GM18858 (cell line): ENCODE measurements at regions not wholly inside any gene's neighbourhood (a gene's known extent, or its start where the extent isn't known, plus 50 kb on each side); places are given as distances from the start of the nearest gene placed in this dataset.
A peak's percentile ranks its signal among the peaks of the same experiment; 100 is the strongest.
"Not testable (repeated sequence)": the region's sequence is repeated elsewhere in the genome, so short reads cannot be mapped to it uniquely, and the experiment has no call there.

Experiments used
- ATAC-seq: cut with Tn5 transposase; IDR thresholded peaks from one replicate; pipeline ENCODE4 v1.9.1; 2021; ENCODE audit not compliant: unreplicated experiment

GRCh38 chr3:110436209-110436608 is 635.4 kb upstream of the NECTIN3 start:
- ATAC-seq = no peak

- ATAC-seq = not testable (repeated sequence)
Observed at GRCh38 chr3:110440066-110440653, 631.5 kb upstream of the NECTIN3 start.

- ATAC-seq = no peak
Observed at GRCh38 chr3:110454066-110454465, 617.5 kb upstream of the NECTIN3 start.

DNA sequence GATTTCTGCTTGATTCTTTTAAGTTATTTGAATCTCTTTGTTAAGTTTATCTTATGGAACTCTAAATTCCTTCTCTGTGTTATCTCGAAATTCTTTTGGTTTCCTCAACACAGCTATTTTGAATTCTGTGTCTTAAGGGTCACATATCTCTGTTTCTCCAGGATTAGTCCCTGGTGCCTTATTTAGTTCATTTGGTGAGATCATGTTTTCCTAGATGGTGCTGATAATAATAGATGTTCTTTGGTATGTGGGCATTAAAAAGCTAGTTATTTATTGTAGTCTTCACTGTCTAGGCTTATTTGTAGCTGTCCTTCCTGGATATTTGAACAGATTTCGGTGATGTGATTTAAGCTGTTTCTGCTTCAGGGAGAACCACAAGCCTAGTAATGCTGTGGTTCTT is 615.6 kb upstream of the NECTIN3 start:
- no peak for ATAC-seq

DNA sequence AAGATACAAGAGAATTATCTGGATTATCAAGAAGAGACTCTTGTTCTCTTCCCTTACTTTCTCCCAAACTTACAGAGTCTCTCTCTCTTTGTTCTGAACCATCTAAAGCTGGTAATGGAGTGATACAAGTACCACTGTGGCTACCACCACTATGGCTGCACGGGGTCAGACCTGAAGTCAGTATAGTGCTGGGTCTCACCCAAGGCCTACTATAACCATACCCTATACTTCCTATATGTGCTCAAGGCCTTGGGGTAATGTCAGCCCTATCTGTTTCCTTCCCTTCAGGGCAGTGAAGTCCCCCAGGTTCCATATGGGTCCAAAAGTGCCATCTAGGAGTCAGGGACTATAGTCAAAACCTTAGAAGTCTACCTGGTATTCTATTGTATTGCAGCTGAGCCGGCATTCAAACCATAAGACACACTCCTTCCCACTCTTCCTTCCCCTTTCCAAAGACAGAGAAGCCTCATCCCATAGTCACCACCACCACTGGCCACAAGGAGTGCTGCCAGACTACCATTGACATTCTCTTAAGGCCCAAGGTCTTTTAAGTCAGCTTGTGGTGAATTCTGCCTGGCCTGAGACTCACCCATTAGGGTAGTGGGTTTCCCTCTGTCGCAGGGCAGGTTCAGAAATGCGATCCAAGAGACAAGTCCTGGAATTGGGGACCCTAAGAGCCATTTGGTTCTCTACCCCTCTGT is 615.0 kb upstream of the NECTIN3 start:
- no peak for ATAC-seq

DNA sequence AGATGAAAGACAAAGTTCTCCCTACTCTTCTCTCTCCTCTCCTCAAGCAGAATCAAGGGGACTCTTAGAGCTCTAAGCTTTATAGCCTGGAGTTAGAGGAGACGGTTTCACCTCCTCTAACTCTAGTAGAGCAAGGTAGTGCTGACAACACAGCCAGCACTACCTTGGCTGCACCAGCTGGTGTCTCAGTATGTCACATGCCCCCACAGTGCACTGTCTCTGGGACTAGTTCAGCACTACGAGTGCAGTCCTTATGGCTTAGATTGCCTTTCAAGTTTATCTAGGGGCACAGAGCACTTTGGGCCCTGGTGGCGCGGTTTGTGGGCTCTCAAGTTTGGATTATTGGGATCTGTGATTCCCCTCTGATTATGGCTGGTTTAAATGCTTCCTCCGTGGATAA is 614.1 kb upstream of the NECTIN3 start:
- ATAC-seq = no peak

- ATAC-seq = no peak
Observed at GRCh38 chr3:110459021-110459420, 612.6 kb upstream of the NECTIN3 start.

- ATAC-seq = no peak
Observed at GRCh38 chr3:110470310-110470709, 601.3 kb upstream of the NECTIN3 start.

GRCh38 chr3:110473405-110473804 is 598.2 kb upstream of the NECTIN3 start:
- no peak for ATAC-seq

GRCh38 chr3:110474397-110474796 is 597.2 kb upstream of the NECTIN3 start:
- no peak for ATAC-seq

- ATAC-seq = no peak
Observed at GRCh38 chr3:110478377-110479054, 593.1 kb upstream of the NECTIN3 start.

- no peak for ATAC-seq
Observed at GRCh38 chr3:110479731-110480130, 591.9 kb upstream of the NECTIN3 start.

DNA sequence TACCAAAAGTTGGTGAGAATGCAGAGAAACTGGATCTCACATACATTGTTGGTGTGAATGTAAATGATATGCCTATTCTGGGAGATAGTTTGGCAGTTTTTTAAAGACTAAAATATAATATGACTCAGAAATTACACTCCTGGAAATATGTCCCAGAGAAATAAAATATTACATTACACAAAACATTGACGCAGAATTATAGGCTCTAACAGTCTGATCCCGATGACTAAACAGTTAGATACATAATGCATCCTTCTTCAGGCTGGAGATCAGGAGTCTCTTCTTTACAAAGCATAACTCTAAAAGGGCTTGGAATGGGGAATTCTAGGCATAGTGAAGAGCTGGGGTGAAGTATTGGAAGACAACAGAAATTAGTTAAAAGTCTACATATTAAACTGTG is 586.2 kb upstream of the NECTIN3 start:
- no peak for ATAC-seq

DNA sequence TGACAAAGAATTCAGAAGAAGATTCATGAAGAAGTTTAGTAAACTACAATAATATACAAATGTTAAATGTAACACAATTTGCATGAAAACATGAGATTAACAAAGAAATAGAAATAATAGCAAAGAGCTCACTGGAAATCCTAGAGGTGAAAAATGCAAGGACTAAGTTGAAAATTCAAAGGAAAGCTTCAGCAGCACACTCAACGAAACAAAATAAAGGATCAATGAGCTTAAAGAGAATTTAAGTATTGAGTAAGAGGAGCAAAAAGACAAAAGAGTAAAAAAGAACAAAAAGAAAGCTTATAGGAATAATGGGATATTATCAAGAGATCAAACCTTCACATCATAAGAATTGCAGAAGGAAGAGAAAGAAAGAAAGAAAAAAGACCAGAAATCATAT is 583.8 kb upstream of the NECTIN3 start:
- no peak for ATAC-seq

DNA sequence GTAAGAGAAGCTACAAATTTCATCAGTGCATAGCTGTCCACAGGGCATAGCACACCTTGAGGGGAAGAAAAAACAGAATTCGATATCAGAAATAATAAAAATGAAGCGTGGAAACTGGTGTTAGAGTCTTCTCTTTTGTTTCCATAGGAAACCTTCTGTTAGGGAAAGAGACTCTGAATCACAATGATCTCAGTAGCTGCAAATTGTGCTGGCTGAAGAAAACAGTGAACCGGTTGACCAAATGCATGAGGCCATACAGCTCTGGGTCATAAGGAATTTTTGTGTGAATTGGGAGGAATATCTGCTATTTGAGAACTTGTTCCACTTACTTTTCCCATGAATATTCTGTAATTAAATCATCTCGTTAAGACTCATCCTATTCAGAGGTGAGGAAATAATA is 580.2 kb upstream of the NECTIN3 start:
- ATAC-seq = no peak

DNA sequence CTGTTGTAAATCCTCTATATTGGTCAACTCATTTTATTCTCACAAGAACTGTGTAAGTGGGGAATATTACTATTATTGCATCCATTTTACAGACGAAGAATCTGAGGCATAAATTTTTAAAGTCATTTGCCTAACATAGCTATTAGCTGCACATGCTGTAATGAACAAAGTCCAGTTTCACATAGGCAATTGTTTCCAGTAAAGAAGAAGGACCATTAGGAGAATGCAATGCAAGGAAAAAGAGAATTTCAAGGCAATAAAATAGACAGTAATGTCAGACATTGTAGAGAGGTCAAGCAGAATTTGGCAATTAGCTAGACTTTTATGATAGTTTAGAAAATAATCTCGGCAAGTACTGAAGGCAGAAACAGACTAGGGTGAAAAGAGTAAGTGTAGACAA is 578.7 kb upstream of the NECTIN3 start:
- ATAC-seq = no peak

DNA sequence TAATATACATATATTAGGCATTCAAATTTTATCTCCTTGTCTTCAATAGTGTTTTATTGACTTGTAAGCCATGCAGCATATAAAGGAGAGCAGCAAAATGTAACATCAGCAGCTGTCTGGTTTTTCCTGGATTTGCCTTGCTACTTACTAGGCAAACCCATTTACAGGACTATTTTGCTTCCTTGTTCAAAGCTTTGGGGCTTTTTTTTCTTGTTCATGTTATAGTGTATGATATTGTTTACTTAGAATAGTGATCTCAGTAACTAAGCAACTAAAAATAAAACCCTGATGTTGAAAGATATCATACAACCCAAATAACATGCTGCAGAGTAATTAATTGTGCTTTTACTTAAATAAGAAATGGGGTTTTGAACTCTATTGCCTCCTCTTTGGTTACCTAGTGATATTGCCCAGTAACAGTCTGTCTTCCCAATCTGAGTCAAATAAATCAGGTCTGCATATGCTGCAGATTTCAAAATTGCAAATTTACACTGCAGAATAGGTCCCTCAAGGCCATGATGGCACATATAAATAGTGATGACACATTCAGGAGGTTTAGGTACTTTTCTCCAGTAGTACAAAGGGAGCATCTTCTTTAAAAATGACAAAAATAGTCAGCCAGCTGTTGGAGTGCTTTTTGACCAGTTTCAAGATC is 578.1 kb upstream of the NECTIN3 start:
- ATAC-seq = peak; percentile 54

- no peak for ATAC-seq
Observed at GRCh38 chr3:110494093-110494490, 577.5 kb upstream of the NECTIN3 start.

- no peak for ATAC-seq
Observed at GRCh38 chr3:110494728-110495127, 576.9 kb upstream of the NECTIN3 start.

DNA sequence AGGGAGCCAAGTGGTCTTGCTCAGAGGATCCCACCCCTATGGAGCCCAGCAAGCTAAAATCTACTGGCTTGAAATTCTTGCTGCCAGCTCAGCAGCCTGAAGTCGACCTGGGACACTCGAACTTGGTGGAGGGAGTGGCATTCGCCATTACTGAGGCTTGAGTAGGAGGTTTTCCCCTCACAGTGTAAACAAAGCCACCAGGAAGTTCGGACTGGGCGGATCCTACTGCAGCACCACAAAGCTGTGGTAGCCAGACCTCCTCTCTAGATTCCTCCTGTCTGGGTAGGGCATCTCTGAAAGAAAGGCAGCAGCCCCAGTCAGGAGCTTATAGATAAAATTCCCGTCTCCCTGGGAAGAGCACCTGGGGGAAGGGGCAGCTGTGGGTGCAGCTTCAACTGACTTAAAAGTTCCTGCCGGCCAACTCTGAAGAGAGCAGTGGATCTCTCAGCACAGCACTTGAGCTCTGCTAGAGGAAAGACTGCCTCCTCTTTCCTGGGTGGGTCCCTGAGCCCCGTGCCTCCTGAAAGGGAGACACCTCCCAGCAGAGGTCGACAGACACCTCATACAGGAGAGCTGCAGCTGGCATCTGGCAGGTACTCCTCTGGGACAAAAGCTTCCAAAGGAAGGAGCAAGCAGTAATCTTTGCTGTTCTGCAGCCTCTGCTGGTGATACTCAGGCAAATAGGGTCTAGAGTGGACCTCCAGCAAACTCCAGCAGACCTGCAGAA is 576.3 kb upstream of the NECTIN3 start:
- ATAC-seq = no peak

DNA sequence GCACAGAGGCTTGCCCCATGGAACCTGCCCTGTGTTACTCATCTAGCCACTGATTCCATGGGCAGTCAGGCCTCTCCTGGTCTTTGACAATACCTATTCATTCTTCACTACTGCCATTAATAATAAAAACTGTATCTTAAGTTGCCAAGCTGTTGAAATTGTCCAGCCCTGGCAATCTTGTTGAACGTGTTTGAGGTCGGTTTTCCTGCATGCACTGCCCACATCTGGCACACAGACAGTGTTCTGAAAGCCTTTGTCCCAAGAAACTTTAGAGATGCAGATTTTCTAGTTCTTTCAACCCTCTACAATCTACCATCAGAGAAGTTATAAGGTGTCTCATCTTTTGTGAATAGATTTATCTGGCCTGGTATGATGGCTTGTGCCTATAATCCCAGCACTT is 567.2 kb upstream of the NECTIN3 start:
- ATAC-seq = no peak
